WTC11 (cell line): ENCODE measurements at regions not wholly inside any gene's neighbourhood (a gene's known extent, or its start where the extent isn't known, plus 50 kb on each side); places are given as distances from the start of the nearest gene placed in this dataset.

Experiments used
- ATAC-seq: fragments of 200-7000 bp; cut with Tn5 transposase; 2 replicates; pipeline ENCODE4 v1.10.0; 2021; ENCODE audit warnings: mild to moderate bottlenecking, moderate library complexity
- CTCF ChIA-PET: fragments of 300-600 bp; sonication (Branson Sonifier 250); formaldehyde crosslinking; loops from one replicate; lab custom pipeline; 2021; ENCODE audit warnings: antibody characterized with exemption; lab: Charles Lee
- POLR2A ChIA-PET: fragments of 350-600 bp; sonication (Branson Sonifier 250); formaldehyde crosslinking; loops from one replicate; lab custom pipeline; 2021; ENCODE audit warnings: antibody characterized with exemption; lab: Charles Lee
- DNase-seq: peaks from one replicate; pipeline ENCODE4 v3.0.0; 2021; ENCODE audit warnings: low spot score
- H3K27ac Mint-ChIP-seq: 2 replicates; pipeline ENCODE4 v1.8.0; 2021; ENCODE audit warnings: mixed read lengths
- H3K27me3 Mint-ChIP-seq: 2 replicates; pipeline ENCODE4 v1.8.0; 2021; ENCODE audit warnings: low read depth, mild to moderate bottlenecking, moderate library complexity, mixed read lengths
- H3K36me3 Mint-ChIP-seq: 2 replicates; pipeline ENCODE4 v1.8.0; 2021; ENCODE audit warnings: mixed read lengths
- H3K4me1 Mint-ChIP-seq: 2 replicates; pipeline ENCODE4 v1.8.0; 2022; ENCODE audit warnings: mixed read lengths
- H3K4me3 Mint-ChIP-seq: 2 replicates; pipeline ENCODE4 v1.8.0; 2021; ENCODE audit warnings: mild to moderate bottlenecking, moderate library complexity, mixed read lengths
- H3K9me3 Mint-ChIP-seq: 2 replicates; pipeline ENCODE4 v1.8.0; 2021; ENCODE audit warnings: mixed read lengths
- ATF1 ChIP-seq: sonication (generic); formaldehyde crosslinking; IDR thresholded peaks from 2 replicates; pipeline ENCODE4 v1.8.1; 2023; ENCODE audit warnings: mild to moderate bottlenecking, moderate library complexity, missing genetic modification reagents
- ATF6 ChIP-seq: sonication (generic); formaldehyde crosslinking; IDR thresholded peaks from 2 replicates; pipeline ENCODE4 v1.8.1; 2023; ENCODE audit warnings: mild to moderate bottlenecking, missing genetic modification reagents
- CBFB ChIP-seq: sonication (generic); formaldehyde crosslinking; IDR thresholded peaks from 2 replicates; pipeline ENCODE4 v1.8.1; 2022; ENCODE audit warnings: mild to moderate bottlenecking, low read depth, missing genetic modification reagents
- ERG ChIP-seq: fragments of 250-450 bp; sonication (Bioruptor Pico); IDR thresholded peaks from 2 replicates; pipeline ENCODE4 v1.8.0; 2021; ENCODE audit warnings: mild to moderate bottlenecking
- ESRRA ChIP-seq: sonication (generic); formaldehyde crosslinking; IDR thresholded peaks from 2 replicates; pipeline ENCODE4 v1.8.1; 2022; ENCODE audit warnings: mild to moderate bottlenecking, missing genetic modification reagents, borderline replicate concordance
- ETV6 ChIP-seq: sonication (generic); formaldehyde crosslinking; IDR thresholded peaks from 2 replicates; pipeline ENCODE4 v1.8.1; 2022; ENCODE audit warnings: mild to moderate bottlenecking, missing genetic modification reagents
- FOXK1 ChIP-seq: sonication (generic); formaldehyde crosslinking; IDR thresholded peaks from 2 replicates; pipeline ENCODE4 v1.8.0; 2022; ENCODE audit warnings: mild to moderate bottlenecking, moderate library complexity, missing genetic modification reagents
- GABPB1 ChIP-seq: sonication (generic); formaldehyde crosslinking; IDR thresholded peaks from 2 replicates; pipeline ENCODE4 v1.8.1; 2023; ENCODE audit warnings: mild to moderate bottlenecking, missing genetic modification reagents
- HMGXB4 ChIP-seq: sonication (generic); formaldehyde crosslinking; IDR thresholded peaks from 2 replicates; pipeline ENCODE4 v1.8.1; 2023; ENCODE audit warnings: mild to moderate bottlenecking, moderate library complexity, missing genetic modification reagents
- IRF2 ChIP-seq: sonication (generic); formaldehyde crosslinking; IDR thresholded peaks from 2 replicates; pipeline ENCODE4 v1.8.0; 2022; ENCODE audit warnings: low read depth, missing genetic modification reagents, borderline replicate concordance
- KAT7 ChIP-seq: sonication (generic); formaldehyde crosslinking; IDR thresholded peaks from 2 replicates; pipeline ENCODE4 v1.8.1; 2023; ENCODE audit warnings: missing genetic modification reagents, mild to moderate bottlenecking, borderline replicate concordance
- NFE2L1 ChIP-seq: sonication (generic); formaldehyde crosslinking; IDR thresholded peaks from 2 replicates; pipeline ENCODE4 v1.8.1; 2023; ENCODE audit warnings: missing genetic modification reagents
- NFYB ChIP-seq: sonication (generic); formaldehyde crosslinking; conservative IDR thresholded peaks from 2 replicates; pipeline ENCODE4 v1.8.0; 2022; ENCODE audit warnings: low read depth, missing genetic modification reagents
- NR1H2 ChIP-seq: sonication (generic); formaldehyde crosslinking; IDR thresholded peaks from 2 replicates; pipeline ENCODE4 v1.9.0; 2021; ENCODE audit warnings: mild to moderate bottlenecking, moderate library complexity, missing genetic modification reagents
- PREB ChIP-seq: sonication (generic); formaldehyde crosslinking; IDR thresholded peaks from 2 replicates; pipeline ENCODE4 v1.8.1; 2022; ENCODE audit warnings: mild to moderate bottlenecking, missing genetic modification reagents, moderate library complexity, borderline replicate concordance
- SMAD3 ChIP-seq: sonication (generic); formaldehyde crosslinking; IDR thresholded peaks from 2 replicates; pipeline ENCODE4 v1.8.0; 2022; ENCODE audit warnings: missing genetic modification reagents, mild to moderate bottlenecking, borderline replicate concordance
- SMAD4 ChIP-seq: sonication (generic); formaldehyde crosslinking; IDR thresholded peaks from 2 replicates; pipeline ENCODE4 v1.8.0; 2022; ENCODE audit warnings: mild to moderate bottlenecking, missing genetic modification reagents
- SOX15 ChIP-seq: fragments of 250-450 bp; sonication (Bioruptor Pico); IDR thresholded peaks from 2 replicates; pipeline ENCODE4 v1.9.0; 2021; ENCODE audit warnings: mild to moderate bottlenecking
- USF1 ChIP-seq: sonication (generic); formaldehyde crosslinking; IDR thresholded peaks from 2 replicates; pipeline ENCODE4 v1.8.0; 2022; ENCODE audit warnings: mild to moderate bottlenecking, missing genetic modification reagents
- ZBTB21 ChIP-seq: sonication (generic); formaldehyde crosslinking; IDR thresholded peaks from 2 replicates; pipeline ENCODE4 v1.8.1; 2023; ENCODE audit warnings: mild to moderate bottlenecking, missing genetic modification reagents, borderline replicate concordance
- ZNF263 ChIP-seq: sonication (generic); formaldehyde crosslinking; IDR thresholded peaks from 2 replicates; pipeline ENCODE4 v1.8.1; 2022; ENCODE audit warnings: low read depth, mild to moderate bottlenecking, moderate library complexity, missing genetic modification reagents
- ZNF396 ChIP-seq: fragments of 250-450 bp; sonication (Bioruptor Pico); IDR thresholded peaks from 2 replicates; pipeline ENCODE4 v1.8.0; 2021; ENCODE audit warnings: mild to moderate bottlenecking, moderate library complexity, borderline replicate concordance
- ZNF416 ChIP-seq: fragments of 250-450 bp; sonication (Bioruptor Pico); IDR thresholded peaks from 2 replicates; pipeline ENCODE4 v1.9.0; 2021; ENCODE audit warnings: mild to moderate bottlenecking, inconsistent platforms
- ZNF671 ChIP-seq: fragments of 250-450 bp; sonication (Bioruptor Pico); IDR thresholded peaks from 2 replicates; pipeline ENCODE4 v1.8.0; 2021; ENCODE audit warnings: mild to moderate bottlenecking

GRCh38 chr7:136046548-136046947 lies 69.4 kb upstream of the MTPN start (continued):
- TF ChIP-seq ATF6 (CRISPR knock-in tag) (no peak), HMGXB4 (CRISPR knock-in tag) (no peak), NR1H2 (CRISPR knock-in tag) (no peak), SMAD4 (CRISPR knock-in tag) (no peak)

- TF ChIP-seq ZNF671 (CRISPR knock-in tag), result no peak
- TF ChIP-seq ATF1 (CRISPR knock-in tag), result no peak
- TF ChIP-seq NFYB (CRISPR knock-in tag), result no peak
- TF ChIP-seq ATF6 (CRISPR knock-in tag), result no peak
- no peak for TF ChIP-seq IRF2 (CRISPR knock-in tag)
- TF ChIP-seq ERG (CRISPR knock-in tag), result no peak
- TF ChIP-seq ZNF396, result no peak
- TF ChIP-seq CBFB (CRISPR knock-in tag), result no peak
- no peak for TF ChIP-seq USF1 (CRISPR knock-in tag)
- no peak for TF ChIP-seq ZNF416 (CRISPR knock-in tag)
- TF ChIP-seq FOXK1, result no peak
- no peak for TF ChIP-seq SMAD3 (CRISPR knock-in tag)
- TF ChIP-seq, all 79 proteins: peak for 0
- no peak for ATAC-seq
- ChIA-PET POLR2A (no interaction called here), CTCF (interaction anchor here (0.6 kb wide), 1 partner anchor 342 kb away, joined by 4 read pairs; no protein-coding TSS in a partner anchor)
- no peak for DNase-seq
- Mint-ChIP-seq H3K27me3 (no peaks in the 10 kb centered on the region; the same call in 1 of the 2 replicates), H3K4me3 (no peak overlapping the region), H3K27ac (no peak overlapping the region), H3K4me1 (no peaks in the 10 kb centered on the region), H3K9me3 (peaks cover 41% of the 10 kb centered on the region), H3K36me3 (peaks cover 11% of the 10 kb centered on the region; the same call in 1 of the 2 replicates)
Measured at GRCh38 chr7:136045992-136046391, 68.8 kb upstream of the MTPN start.

GRCh38 chr7:136045181-136045580 lies 68.0 kb upstream of the MTPN start:
- Mint-ChIP-seq H3K4me1 (no peaks in the 10 kb centered on the region), H3K27me3 (no peaks in the 10 kb centered on the region; the same call in 1 of the 2 replicates), H3K36me3 (peaks cover 11% of the 10 kb centered on the region; the same call in 1 of the 2 replicates), H3K9me3 (peaks cover 41% of the 10 kb centered on the region), H3K4me3 (no peak overlapping the region), H3K27ac (no peak overlapping the region)
- DNase-seq (no peak), ATAC-seq (no peak)
- CTCF ChIA-PET, result no interaction called here
- POLR2A ChIA-PET, result no interaction called here
- TF ChIP-seq KAT7 (CRISPR knock-in tag), result no peak
- no peak for TF ChIP-seq ZBTB21 (CRISPR knock-in tag)
- TF ChIP-seq PREB (CRISPR knock-in tag), result no peak
- no peak for TF ChIP-seq ZNF263 (CRISPR knock-in tag)
- TF ChIP-seq ESRRA (CRISPR knock-in tag), result no peak
- TF ChIP-seq ZNF396, result no peak
- TF ChIP-seq SOX15 (CRISPR knock-in tag), result no peak
- no peak for TF ChIP-seq ATF6 (CRISPR knock-in tag)
- TF ChIP-seq NFE2L1 (CRISPR knock-in tag), result no peak
- TF ChIP-seq GABPB1 (CRISPR knock-in tag), result no peak
- no peak for TF ChIP-seq ETV6 (CRISPR knock-in tag)
